COLO829 (cell line): ENCODE measurements at regions not wholly inside any gene's neighbourhood (a gene's known extent, or its start where the extent isn't known, plus 50 kb on each side); places are given as distances from the start of the nearest gene placed in this dataset.

Experiments used
- DNase-seq: peaks from one replicate; pipeline ENCODE4 v3.0.0; 2012; ENCODE audit warnings: low spot score

- DNase-seq: no peak
Observed at GRCh38 chr5:156273325-156273724, 53.6 kb upstream of the SGCD start.

- no peak for DNase-seq
Observed at GRCh38 chr5:156274453-156274852, 52.5 kb upstream of the SGCD start.
